Kidney glomerular epithelial cell (primary cell): ENCODE measurements at regions not wholly inside any gene's neighbourhood (a gene's known extent, or its start where the extent isn't known, plus 50 kb on each side); places are given as distances from the start of the nearest gene placed in this dataset.
A peak's percentile ranks its signal among the peaks of the same experiment; 100 is the strongest.
"Not testable (repeated sequence)": the region's sequence is repeated elsewhere in the genome, so short reads cannot be mapped to it uniquely, and the experiment has no call there.

ENCODE experiments used
- DNase-seq: peaks from one replicate; lab custom pipeline; 2025; lab: John Stamatoyannopoulos, UW

DNA sequence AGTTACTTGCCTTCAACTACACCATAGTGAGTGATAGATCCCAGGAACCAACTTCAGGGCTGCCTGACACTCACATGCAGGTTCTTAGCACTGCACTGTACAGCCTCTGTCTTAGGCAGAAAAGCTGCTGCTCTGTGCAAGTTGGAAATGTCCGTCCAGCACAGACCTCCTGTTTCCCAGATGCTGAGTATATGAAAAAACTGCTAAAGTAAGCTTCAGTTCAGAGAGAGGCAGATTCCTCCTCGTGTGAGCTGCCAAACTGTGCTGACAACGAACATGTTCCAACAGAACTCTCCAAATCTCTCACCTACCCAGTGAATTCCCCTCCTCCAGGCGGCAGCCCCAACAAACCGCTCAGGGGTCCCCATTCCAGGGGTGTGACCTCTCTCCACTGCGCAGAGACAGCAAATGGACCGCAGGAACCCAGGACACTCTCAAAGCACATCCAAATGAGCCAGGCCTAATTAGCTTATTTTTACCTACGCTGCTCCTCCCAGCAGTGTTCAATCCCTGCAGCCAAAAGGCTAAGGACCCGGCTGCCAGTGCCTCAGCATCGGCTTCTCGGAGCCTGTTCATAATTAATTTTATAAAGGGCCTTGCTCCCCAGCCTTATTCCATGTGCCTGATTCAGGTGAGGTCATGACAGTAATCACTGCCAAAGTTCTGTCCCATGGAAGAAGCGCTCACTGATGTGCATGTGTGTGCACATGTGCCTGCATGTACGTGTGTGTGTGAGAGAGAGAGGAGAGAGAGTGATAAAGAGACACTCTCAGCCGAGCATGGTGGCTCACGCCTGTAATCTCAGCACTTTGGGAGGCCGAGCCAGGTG is 159.5 kb upstream of the AUTS2 start:
- DNase-seq, result no peak

DNA sequence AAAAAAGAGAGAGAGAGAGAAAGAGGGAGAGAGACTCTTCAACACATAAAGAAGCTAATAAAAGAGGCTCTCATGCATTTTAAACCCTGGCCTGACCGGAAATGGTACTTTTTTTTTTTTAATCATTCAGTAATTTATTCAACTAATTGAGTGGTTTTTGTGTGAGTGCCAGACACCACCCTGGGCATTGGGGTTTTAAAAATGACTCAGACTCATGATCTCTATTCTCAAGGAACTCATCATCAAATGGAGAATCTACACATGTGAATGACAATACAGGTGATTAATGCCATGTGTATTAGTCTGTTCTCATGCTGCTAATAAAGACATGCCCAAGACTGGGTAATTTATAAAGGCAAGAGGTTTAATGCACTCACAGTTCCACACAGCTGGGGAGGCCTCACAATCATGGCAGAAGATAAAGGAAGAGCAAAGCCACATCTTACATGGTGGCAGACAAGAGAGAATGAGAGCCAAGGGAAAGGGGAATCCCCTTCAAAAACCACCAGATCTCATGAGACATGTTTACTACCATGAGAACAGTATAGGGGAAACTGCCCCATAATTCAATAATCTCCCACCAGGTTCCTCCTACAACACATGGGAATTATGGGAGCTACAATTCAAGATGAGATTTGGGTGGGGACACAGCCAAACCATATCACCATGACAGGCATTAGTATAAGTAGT is 158.5 kb upstream of the AUTS2 start:
- DNase-seq, result no peak

DNA sequence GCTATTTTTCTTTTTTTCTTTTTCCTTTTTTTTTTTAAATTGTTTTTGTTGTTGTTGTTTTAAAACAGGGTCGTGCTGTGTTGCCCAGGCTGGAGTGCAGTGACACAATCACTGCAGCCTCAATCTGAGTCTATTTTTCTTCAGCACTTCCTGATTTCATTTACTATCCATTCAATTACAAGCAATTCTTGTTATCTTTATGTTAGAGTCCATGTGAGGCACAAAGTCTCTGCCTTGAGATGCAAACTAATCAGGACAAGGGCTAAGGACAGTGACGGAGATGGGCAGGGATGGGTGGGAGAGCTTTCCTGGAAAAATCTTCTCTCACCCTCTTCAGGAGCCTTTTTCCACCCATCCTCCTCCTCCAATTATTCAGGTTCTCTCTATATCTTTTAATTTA is 157.3 kb upstream of the AUTS2 start:
- DNase-seq, result no peak

DNA sequence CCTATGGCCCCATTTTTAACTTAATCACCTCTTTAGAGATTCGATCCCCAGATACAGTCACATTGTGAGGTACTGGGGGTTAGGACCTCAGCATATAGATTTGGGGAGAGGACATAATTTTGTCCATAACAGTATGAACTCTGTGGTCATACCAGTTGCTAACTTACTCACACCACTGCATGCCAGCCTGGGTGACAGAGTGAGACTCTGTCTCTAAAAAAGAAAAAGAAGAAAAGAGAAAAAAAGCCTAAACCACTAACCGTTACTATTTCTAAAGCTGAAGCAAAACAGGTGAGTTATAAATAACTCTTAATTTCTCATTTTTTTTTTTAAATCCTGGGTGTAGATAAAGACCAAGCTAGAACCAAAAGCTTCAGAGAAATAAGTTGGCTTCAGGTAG is 155.1 kb upstream of the AUTS2 start:
- no peak for DNase-seq

DNA sequence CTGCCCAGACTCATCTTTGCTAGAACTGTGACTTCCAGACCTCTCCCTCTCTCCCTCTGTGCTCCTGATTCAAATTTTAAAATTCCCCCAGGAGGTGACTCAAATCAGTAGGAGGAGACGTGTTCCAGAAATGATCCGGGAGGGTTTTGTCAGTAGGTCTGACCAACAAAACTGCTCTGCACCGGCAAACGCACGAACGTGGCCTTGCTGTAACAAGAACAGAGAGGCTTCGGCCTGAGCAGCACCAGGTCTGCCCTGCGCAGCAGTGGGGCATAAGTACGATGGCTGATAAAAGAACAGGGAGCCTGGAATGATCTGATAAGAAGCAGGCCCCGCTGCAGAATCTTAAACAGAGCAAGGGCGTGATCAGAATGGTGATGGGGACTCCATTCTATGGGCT is 152.7 kb upstream of the AUTS2 start:
- no peak for DNase-seq

DNA sequence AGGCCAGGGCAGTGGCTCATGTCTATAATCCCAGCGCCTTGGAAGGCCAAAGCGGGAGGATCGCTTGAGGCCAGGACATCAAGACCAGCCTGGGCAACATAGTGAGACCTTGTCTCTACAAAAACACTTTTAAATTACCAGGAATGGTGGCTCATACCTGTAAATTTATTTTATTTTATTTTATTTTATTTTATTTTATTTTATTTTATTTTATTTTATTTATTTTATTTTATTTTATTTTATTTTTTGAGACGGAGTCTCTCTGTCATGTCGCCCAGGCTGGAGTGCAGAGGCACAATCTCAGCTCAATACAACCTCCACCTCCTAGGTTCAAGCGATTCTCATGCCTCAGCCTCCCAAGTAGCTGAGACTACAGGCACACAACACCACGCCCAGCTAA is 152.1 kb upstream of the AUTS2 start:
- not testable (repeated sequence) for DNase-seq

DNA sequence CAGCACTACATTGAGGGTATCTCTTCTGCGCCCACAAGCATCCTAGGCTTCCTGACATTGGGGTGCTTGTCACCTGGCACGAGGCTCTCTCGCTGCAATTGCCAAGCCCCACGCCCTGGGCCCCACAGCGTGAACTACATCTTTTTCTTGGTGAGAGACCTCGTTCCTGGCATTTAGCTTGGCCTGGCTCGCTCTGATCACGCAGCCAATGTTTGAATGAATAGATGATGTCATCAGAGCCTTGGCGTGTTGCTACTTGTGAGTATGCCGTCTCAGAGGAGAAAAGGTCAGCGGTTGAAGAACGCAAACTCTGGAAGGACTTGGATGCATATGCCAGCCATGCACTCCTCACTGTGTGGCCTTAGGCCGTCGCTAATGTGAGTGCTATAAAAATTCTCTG is 150.2 kb upstream of the AUTS2 start:
- DNase-seq, result no peak

DNA sequence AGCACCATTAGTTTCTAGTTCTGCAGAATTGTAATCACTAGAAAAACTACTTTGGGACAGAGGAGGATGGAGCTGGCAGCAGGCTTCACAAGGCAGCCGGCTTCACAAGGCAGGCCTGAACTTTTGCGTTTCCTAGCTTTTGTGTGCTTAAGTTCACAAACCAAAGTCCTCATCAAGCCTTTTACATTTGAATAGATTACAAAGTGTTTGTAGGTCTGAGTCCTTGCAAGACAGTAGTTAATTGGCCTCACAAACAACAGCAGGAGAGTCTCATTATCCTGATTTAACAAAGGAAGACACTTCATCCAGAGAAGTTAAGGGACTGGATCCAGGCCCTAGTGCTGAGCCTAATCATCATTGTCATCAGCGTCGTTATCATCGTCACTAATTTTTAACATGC is 147.8 kb upstream of the AUTS2 start:
- no peak for DNase-seq

DNA sequence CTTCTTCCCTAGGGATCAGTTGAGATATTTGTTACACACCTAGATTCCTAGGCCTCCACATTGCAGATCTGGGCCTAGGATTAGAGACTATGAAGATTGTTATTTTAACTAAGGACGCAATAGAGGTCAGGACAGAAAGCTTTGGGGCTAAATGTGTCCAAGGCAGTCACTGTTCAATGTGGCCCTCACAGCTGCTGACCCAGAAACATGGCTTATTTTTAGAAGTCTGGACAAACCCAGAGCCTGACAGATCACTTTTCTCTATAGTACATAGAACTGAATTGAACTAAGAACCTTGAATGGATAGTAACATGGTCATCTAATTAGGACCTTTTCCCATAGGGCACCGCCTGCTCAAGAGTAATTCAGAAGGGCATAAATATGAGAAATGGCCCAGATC is 146.6 kb upstream of the AUTS2 start:
- DNase-seq, result no peak

DNA sequence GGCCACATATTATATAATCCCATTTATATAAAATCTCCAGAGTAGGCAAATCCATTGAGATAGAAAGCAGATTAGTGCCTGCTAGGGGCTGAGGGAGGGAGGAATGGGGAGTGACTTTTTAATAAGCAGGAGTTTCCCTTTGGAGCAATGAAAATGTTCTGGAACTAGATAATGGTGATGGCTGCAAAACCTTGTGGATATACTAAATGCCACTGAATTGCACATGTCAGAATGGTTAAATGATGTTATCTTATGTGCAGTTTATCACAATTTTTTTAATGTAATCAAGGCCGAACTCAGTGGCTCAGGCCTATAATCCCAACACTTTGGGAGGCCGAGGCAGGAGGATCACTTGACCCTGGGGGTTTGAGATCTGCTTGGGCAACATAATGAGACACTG is 145.5 kb upstream of the AUTS2 start:
- no peak for DNase-seq

DNA sequence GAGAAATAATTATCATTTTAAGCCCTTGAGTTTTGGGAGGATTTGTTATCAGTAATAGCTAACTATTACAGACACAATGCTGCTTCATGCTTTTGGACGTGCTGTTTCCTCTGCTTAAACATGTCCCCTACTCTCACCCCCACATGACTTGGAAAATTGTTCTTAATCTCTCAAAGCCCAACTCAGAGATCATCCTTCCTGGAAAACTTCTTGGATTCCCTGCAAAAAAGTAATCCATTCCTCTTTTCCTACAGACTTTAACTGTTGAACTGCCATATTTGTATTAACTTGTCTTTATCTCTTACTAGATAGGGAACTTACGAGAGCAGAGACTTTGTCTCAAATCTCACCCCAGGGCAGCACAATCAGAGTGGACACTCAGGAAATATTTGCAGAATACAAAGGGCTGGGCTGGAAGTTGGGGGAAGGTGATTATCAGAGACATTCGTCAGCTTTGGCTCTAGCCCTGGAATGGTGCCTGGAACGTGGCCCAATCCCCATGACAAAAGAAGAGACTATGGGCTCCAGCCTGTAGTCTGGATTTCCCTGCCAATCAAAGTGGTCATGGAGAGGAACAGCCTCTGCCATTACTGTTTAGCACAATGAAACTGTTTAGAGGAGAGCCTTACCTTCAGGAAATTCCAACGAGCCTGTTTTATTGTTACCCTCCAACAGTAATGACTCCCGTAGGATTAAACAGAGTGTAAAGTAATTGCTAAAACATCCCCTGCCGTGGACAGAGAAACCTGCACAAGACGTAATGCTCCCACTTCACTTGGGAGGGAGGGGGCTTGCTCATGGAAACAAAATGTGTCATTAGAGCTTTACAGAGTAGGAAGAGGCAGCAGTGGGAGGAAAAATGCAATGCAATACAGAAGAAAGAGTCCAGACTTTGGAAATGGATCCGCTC is 140.4 kb upstream of the AUTS2 start:
- DNase-seq, result no peak

DNA sequence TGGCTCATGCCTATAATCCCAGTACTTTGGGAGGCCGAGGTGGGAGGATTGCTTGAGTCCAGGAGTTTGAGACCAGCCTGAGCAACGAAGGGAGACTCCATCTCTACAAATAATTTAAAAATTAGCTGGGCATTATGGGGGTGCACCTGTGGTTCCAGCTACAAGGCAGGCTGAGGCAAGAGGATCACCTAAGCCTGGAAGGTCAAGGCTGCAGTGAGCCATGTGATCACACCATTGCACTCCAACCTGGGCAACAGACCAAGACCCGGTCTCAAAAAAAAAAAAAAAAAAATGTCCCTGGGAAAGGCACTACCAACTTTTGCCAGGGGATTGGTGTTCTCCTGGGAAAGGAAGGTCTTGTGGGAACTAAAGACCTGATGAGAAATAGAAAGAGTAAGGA is 134.2 kb upstream of the AUTS2 start:
- no peak for DNase-seq

DNA sequence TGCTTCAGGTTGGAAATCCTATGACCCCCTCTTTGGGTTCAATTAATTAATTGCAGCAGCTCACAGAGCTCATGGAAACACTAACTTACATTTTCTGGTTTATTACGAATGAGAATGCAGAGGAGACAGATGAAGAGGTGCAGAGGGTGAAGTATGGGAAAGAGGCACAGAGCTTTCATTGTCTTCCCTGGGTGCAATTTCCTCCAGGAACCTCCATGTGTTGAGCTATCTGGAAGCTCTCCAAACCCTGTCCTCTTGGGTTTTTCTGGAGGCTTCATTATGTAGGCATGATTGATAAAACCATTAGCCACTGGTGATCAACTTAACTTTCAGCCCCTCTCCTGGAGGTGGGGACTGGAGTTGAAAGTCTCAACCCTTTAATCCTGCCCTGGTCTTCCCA is 133.0 kb upstream of the AUTS2 start:
- no peak for DNase-seq

DNA sequence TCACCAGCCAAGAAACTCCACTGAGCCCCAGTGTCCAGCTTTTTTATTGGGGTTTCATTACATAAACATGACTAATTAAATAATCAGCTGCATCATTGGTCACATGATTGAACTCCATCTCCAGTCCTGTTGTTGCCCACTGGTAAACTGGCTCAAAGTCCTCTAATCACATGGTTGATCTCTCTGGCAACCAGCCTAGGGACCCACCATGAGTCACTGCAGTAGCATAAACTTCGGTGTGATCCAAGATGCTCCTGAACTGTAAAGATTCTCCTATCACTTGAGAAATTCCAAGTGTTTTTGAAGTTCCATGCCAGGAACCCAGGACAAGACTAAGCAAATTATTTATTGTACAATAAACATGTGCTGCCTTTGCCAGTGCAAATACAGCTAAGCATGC is 130.4 kb upstream of the AUTS2 start:
- DNase-seq, result no peak

DNA sequence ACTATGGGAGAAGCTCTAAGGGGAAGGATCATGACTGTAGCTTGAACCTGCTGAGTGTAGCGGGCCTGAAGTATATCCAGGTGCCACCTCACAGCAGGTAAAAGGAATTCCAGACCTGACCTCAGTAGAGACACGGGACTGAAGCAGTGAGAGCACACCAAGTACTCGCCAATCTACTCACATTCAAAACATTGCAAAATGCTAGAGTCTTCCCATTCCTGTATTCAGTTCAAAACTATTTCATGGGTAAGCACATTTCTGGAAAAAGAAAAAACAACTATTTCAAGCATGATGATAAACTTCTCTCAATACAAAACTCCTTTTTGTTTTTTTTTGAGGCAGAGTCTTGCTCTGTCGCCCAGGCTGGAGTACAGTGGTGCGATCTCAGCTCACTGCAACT is 121.9 kb upstream of the AUTS2 start:
- DNase-seq, result no peak

DNA sequence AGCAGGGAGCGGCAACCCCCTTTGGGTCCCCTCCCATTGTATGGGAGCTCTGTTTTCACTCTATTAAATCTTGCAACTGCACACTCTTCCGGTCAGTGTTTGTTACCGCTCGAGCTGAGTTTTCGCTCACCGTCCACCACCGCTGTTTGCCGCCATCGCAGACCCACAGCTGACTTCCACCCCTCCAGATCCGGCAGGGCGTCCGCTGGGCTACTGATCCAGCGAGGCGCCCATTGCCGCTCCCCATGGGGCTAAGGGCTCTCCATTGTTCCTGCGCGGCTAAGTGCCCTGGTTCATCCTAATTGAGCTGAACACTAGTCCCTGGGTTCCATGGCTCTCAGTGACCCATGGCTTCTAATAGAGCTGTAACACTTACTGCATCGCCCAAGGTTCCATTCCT is 115.6 kb upstream of the AUTS2 start:
- DNase-seq, result no peak

DNA sequence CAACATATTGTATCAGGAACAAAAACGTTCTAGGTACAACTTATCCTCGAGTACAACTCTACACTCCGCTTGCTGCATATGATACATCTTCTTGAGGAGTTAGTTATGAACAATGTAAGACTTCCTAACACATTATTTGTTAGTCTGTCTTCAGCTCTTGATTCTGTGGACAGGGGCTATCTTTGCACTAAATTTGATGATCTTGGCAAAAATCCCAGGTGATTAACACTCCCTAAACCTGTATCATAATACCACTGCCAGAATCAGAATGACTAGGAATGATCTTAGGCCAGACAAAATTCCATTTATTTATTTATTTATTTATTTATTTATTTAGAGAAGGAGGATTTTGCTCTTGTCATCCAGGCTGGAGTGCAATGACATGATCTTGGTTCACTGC is 108.7 kb upstream of the AUTS2 start:
- no peak for DNase-seq

DNA sequence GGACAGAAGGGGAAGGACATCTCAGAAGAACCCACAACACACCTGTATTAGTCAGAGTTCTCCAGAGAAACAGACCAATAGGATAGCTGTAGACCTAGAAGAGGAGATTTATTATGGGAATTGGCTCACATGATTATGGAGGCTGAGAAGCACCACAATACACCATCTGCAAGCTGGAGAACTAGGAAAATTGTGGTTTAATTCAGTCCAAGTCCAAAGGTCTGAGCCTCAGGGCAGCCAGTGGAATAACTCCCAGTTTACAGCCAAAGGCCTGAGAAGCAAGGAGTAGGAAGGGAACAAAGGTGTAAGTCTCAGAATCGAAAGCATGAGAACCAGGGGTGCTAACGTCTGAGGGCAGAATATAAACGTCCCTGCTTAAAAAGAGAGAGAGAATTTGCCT is 99.6 kb upstream of the AUTS2 start:
- no peak for DNase-seq

DNA sequence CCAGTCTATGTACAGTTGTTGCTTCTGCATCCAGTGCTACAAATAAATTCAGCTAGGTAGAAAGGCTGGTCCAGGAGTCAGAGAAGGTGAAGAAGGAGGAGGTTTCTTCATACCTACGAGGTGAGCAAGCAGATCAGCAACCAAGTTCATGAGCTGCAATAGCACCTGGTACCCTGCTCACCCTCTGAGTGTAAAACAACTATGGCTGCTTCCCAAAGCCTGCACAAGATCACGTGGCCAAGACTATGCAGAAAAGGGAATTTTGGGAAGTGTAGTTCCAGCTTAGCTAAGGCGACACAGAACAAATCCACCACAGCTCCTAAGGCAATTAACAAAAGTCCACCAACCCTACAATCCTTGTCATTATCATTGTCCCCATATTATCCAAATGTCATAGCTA is 95.9 kb upstream of the AUTS2 start:
- DNase-seq, result no peak

DNA sequence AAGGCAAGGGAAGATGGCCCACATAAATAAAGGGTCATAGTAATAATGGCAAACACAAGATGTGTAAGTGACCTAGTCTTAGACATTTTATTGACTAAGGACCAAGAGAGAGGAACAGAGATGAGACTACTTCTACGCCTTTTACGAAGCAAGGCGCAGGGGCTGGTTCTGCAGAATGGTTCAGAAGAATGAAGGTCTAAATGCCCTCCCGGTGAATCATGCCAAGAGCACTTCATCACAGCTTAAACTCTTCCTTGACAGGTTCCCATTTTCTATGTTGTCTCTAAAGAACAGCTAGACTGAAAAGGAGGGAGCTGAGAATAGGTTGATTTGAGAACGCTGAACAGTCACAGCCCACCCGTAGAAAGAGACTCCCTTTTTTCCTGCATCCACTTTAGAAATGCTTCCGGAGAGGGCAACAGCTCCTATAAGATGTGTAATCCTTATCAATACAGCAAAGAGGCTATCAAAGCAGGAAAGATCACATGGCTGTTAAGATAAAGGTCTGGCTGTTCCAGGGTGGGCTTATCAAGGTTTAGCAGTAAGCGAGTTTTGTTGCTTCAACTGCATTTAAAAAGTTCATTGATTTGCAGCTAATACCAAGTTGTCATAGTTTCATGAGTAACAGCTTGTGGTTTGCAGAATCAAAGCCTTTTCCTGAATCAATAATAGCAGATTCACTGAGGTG is 93.4 kb upstream of the AUTS2 start:
- DNase-seq, result peak; percentile 12

DNA sequence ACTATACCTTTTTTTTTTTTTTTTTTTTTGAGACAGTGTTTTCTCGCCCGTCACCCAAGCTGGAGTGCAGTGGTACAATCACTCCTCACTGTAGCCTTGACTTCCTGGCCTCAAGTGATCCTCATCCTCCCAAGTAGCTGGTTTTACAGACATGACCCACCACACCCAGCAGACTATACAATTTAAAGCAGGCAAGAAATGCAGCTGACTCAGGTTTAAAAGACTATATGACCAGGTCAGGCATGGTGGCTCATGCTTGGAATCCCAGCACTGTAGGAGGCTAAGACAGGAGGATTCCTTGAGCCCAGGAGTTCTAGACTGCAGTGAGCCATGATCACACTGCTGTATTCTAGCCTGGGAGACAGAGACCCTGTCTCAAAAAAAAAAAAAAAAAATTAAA is 89.5 kb upstream of the AUTS2 start:
- DNase-seq, result no peak

DNA sequence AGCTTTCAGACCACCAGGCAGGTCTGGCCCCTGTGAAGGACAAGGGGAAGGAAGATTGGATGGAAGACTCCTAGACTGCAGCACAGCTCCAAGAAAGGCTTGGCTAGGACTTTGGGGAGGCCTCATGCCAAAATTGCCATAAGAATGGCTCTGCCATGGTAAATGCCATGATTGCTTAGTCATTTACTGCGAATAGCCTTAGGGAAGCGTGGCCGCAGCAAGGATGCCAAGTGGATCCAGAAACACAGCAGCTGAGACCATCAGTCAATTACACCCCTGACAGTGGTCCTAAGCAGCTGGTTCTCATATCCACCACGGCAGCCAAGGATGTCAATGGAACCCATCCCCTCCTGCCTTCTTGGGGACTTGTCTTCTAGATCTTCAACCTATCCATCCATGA is 88.2 kb upstream of the AUTS2 start:
- no peak for DNase-seq
